HUES64 (cell line): ENCODE measurements at regions not wholly inside any gene's neighbourhood (a gene's known extent, or its start where the extent isn't known, plus 50 kb on each side); places are given as distances from the start of the nearest gene placed in this dataset.
"Not testable (repeated sequence)": the region's sequence is repeated elsewhere in the genome, so short reads cannot be mapped to it uniquely, and the experiment has no call there.

Experiments used
- H3K27ac ChIP-seq: 2 replicates; pipeline ENCODE4 v1.7.0; 2013; ENCODE audit warnings: low read depth, low read length, inconsistent platforms
- H3K27me3 ChIP-seq: 2 replicates; pipeline ENCODE4 v1.6.1; 2013; ENCODE audit warnings: mild to moderate bottlenecking, low read length; ENCODE audit not compliant: insufficient read depth
- H3K36me3 ChIP-seq: 2 replicates; pipeline ENCODE4 v1.6.1; 2013; ENCODE audit warnings: mild to moderate bottlenecking, low read length; ENCODE audit not compliant: insufficient read depth
- H3K4me1 ChIP-seq: 2 replicates; pipeline ENCODE4 v1.6.1; 2013; ENCODE audit warnings: mild to moderate bottlenecking, low read length, moderate library complexity; ENCODE audit not compliant: insufficient read depth
- H3K4me3 ChIP-seq: 2 replicates; pipeline ENCODE4 v1.5.1; 2013; ENCODE audit warnings: mild to moderate bottlenecking, low read length, moderate library complexity
- H3K9ac ChIP-seq: 2 replicates; pipeline ENCODE4 v1.6.1; 2013; ENCODE audit warnings: mild to moderate bottlenecking, low read depth, low read length
- H3K9me3 ChIP-seq: 2 replicates; pipeline ENCODE4 v1.6.1; 2013; ENCODE audit warnings: low read depth, low read length; ENCODE audit not compliant: insufficient read depth
- WGBS: fragments of 150-250, 120-280 bp; methylation state at CpG from one replicate; pipeline ENCODE4 v1.1.7; 2013; ENCODE audit warnings: missing lambda C conversion rate; 5-methylcytosine and 5-hydroxymethylcytosine counted together

GRCh38 chr3:82132210-82133069 lies 371.0 kb upstream of the GBE1 start:
- Histone ChIP-seq H3K9ac (no peak overlapping the region), H3K4me3 (no peak overlapping the region), H3K4me1 (peaks cover 12% of the 10 kb centered on the region), H3K27me3 (no peaks in the 10 kb centered on the region), H3K27ac (no peak overlapping the region), H3K9me3 (no peaks in the 10 kb centered on the region), H3K36me3 (no peaks in the 10 kb centered on the region)
- WGBS: 99% methylated on average over 3 of the region's 3 CpGs

- Histone ChIP-seq H3K4me3 (no peak overlapping the region), H3K27ac (no peak overlapping the region), H3K36me3 (no peaks in the 10 kb centered on the region), H3K27me3 (no peaks in the 10 kb centered on the region), H3K9me3 (no peaks in the 10 kb centered on the region), H3K4me1 (peaks cover 12% of the 10 kb centered on the region), H3K9ac (no peak overlapping the region)
- WGBS: 91% methylated on average over 3 of the region's 4 CpGs
These were observed 368.6 kb upstream of the GBE1 start for GRCh38 chr3:82130046-82130445.

- H3K9me3 ChIP-seq: no peaks in the 10 kb centered on the region
- H3K27ac ChIP-seq: no peak overlapping the region
- no peak overlapping the region for H3K4me3 ChIP-seq
- no peaks in the 10 kb centered on the region for H3K27me3 ChIP-seq
- H3K4me1 ChIP-seq: peaks cover 12% of the 10 kb centered on the region
- H3K36me3 ChIP-seq: no peaks in the 10 kb centered on the region
- WGBS: 97% methylated on average over 2 of the region's 2 CpGs
- H3K9ac ChIP-seq: no peak overlapping the region
These were observed 367.9 kb upstream of the GBE1 start for GRCh38 chr3:82129221-82129801.

GRCh38 chr3:82128271-82128670 lies 366.8 kb upstream of the GBE1 start:
- WGBS: 91% methylated on average over 4 of the region's 4 CpGs
- Histone ChIP-seq H3K27ac (no peak overlapping the region), H3K9ac (no peak overlapping the region), H3K4me3 (no peak overlapping the region), H3K4me1 (peaks cover 12% of the 10 kb centered on the region), H3K9me3 (no peaks in the 10 kb centered on the region), H3K27me3 (no peaks in the 10 kb centered on the region), H3K36me3 (no peaks in the 10 kb centered on the region)

GRCh38 chr3:82122554-82123345 lies 361.3 kb upstream of the GBE1 start:
- H3K9me3 ChIP-seq: no peaks in the 10 kb centered on the region
- no peaks in the 10 kb centered on the region for H3K27me3 ChIP-seq
- H3K4me1 ChIP-seq: no peaks in the 10 kb centered on the region
- H3K4me3 ChIP-seq: no peak overlapping the region
- no peak overlapping the region for H3K27ac ChIP-seq
- WGBS: 94% methylated on average over 6 of the region's 7 CpGs
- no peak overlapping the region for H3K9ac ChIP-seq
- no peaks in the 10 kb centered on the region for H3K36me3 ChIP-seq

- H3K4me3 ChIP-seq: no peak overlapping the region
- 83% methylated on average over 6 of the region's 6 CpGs for WGBS
- H3K27me3 ChIP-seq: no peaks in the 10 kb centered on the region
- H3K9ac ChIP-seq: no peak overlapping the region
- H3K27ac ChIP-seq: no peak overlapping the region
- no peaks in the 10 kb centered on the region for H3K4me1 ChIP-seq
- no peaks in the 10 kb centered on the region for H3K36me3 ChIP-seq
- H3K9me3 ChIP-seq: peaks cover 15% of the 10 kb centered on the region
These were observed 353.1 kb upstream of the GBE1 start for GRCh38 chr3:82114589-82114988.

GRCh38 chr3:82110721-82111120 lies 349.3 kb upstream of the GBE1 start:
- H3K4me1 ChIP-seq, H3K36me3 ChIP-seq, H3K4me3 ChIP-seq, H3K27ac ChIP-seq, H3K9ac ChIP-seq, H3K27me3 ChIP-seq: not testable (repeated sequence)
- 97% methylated on average over 14 of the region's 14 CpGs for WGBS
- H3K9me3 ChIP-seq: peaks cover 15% of the 10 kb centered on the region

GRCh38 chr3:82103241-82103640 lies 341.8 kb upstream of the GBE1 start:
- no CpG with 5 or more reads among the region's 1 CpG for WGBS
- Histone ChIP-seq H3K27ac (no peak overlapping the region), H3K9me3 (no peaks in the 10 kb centered on the region), H3K4me1 (no peaks in the 10 kb centered on the region; the same call in 1 of the 2 replicates), H3K9ac (no peak overlapping the region), H3K27me3 (no peaks in the 10 kb centered on the region), H3K36me3 (no peaks in the 10 kb centered on the region), H3K4me3 (no peak overlapping the region)

- Histone ChIP-seq H3K9me3 (no peaks in the 10 kb centered on the region), H3K4me3 (no peak overlapping the region), H3K27ac (no peak overlapping the region), H3K9ac (no peak overlapping the region), H3K36me3 (no peaks in the 10 kb centered on the region), H3K27me3 (no peaks in the 10 kb centered on the region), H3K4me1 (no peaks in the 10 kb centered on the region; the same call in 1 of the 2 replicates)
- 82% methylated on average over 3 of the region's 3 CpGs for WGBS
These were observed 338.9 kb upstream of the GBE1 start for GRCh38 chr3:82100378-82100777.

- H3K4me3 ChIP-seq: no peak overlapping the region
These were observed 332.2 kb upstream of the GBE1 start for GRCh38 chr3:82093641-82094040.

GRCh38 chr3:82088749-82089148 lies 327.3 kb upstream of the GBE1 start:
- H3K4me1 ChIP-seq: peaks cover 44% of the 10 kb centered on the region
- no peaks in the 10 kb centered on the region for H3K27me3 ChIP-seq
- H3K27ac ChIP-seq: no peak overlapping the region
- H3K9me3 ChIP-seq: 0 out of 2 replicates have a peak, but pooled peaks cover 3% of the 10 kb centered on the region
- H3K4me3 ChIP-seq: no peak overlapping the region
- 94% methylated on average over 2 of the region's 3 CpGs for WGBS
- H3K9ac ChIP-seq: no peak overlapping the region
- H3K36me3 ChIP-seq: no peaks in the 10 kb centered on the region

More at GRCh38 chr3:82093641-82094040, 332.2 kb upstream of the GBE1 start:
- Histone ChIP-seq H3K4me1 (peaks cover 3% of the 10 kb centered on the region; the same call in 1 of the 2 replicates), H3K27me3 (no peaks in the 10 kb centered on the region), H3K36me3 (no peaks in the 10 kb centered on the region), H3K9me3 (0 out of 2 replicates have a peak, but pooled peaks cover 3% of the 10 kb centered on the region), H3K9ac (no peak overlapping the region), H3K27ac (no peak overlapping the region)
- 87% methylated on average over 3 of the region's 3 CpGs for WGBS
